Fibroblast of lung (primary cell): ENCODE measurements at regions not wholly inside any gene's neighbourhood (a gene's known extent, or its start where the extent isn't known, plus 50 kb on each side); places are given as distances from the start of the nearest gene placed in this dataset.

Experiments used
- DNase-seq, 2 donors: peaks; one replicate each; pipeline versions ENCODE4 v3.0.0 to v3.0.0-alpha.2; 2010; ENCODE audit warnings: low read depth in 2 of 2
- H2AFZ ChIP-seq: 2 replicates; pipeline ENCODE4 v1.5.1; 2012; ENCODE audit warnings: low read length, control low read depth, inconsistent platforms
- H3K27ac ChIP-seq: 2 replicates; pipeline ENCODE4 v1.5.1; 2011; ENCODE audit warnings: low read length, control low read depth; ENCODE audit not compliant: insufficient read depth
- H3K27me3 ChIP-seq: 2 replicates; pipeline ENCODE4 v1.5.1; 2011; ENCODE audit warnings: mild to moderate bottlenecking, low read length; ENCODE audit not compliant: control insufficient read depth, insufficient read depth
- H3K36me3 ChIP-seq: 2 replicates; pipeline ENCODE4 v1.5.1; 2011; ENCODE audit warnings: low read length; ENCODE audit not compliant: control insufficient read depth, insufficient read depth
- H3K4me1 ChIP-seq: 2 replicates; pipeline ENCODE4 v1.5.1; 2011; ENCODE audit warnings: low read length; ENCODE audit not compliant: control insufficient read depth, insufficient read depth; ENCODE audit errors: extremely low read depth
- H3K4me2 ChIP-seq: 2 replicates; pipeline ENCODE4 v1.5.1; 2011; ENCODE audit warnings: low read length, control low read depth; ENCODE audit not compliant: insufficient read depth; ENCODE audit errors: extremely low read depth
- H3K4me3 ChIP-seq, 4 experiments: fragments of 200-600 bp in 1 of 4; sonication (generic) in 1 of 4; replicated peaks in 1 of 4; 2 replicates each; pipeline ENCODE4 v1.5.1; 2011 to 2016; ENCODE audit warnings: low read length in 4 of 4, low read depth in 3 of 4, mild to moderate bottlenecking in 3 of 4, control low read depth in 2 of 4, inconsistent platforms in 1 of 4, mixed read lengths in 1 of 4; ENCODE audit not compliant: insufficient read depth in 1 of 4; ENCODE audit errors: control extremely low read depth in 1 of 4
- H3K79me2 ChIP-seq: 2 replicates; pipeline ENCODE4 v1.5.1; 2012; ENCODE audit warnings: mild to moderate bottlenecking, low read length, inconsistent platforms; ENCODE audit not compliant: control insufficient read depth, insufficient read depth
- H3K9ac ChIP-seq: 2 replicates; pipeline ENCODE4 v1.5.1; 2011; ENCODE audit warnings: mild to moderate bottlenecking, low read length, control low read depth; ENCODE audit not compliant: insufficient read depth
- H3K9me3 ChIP-seq: 2 replicates; pipeline ENCODE4 v1.5.1; 2012; ENCODE audit warnings: low read depth, low read length; ENCODE audit not compliant: control insufficient read depth, insufficient read depth
- H4K20me1 ChIP-seq: 2 replicates; pipeline ENCODE4 v1.5.1; 2011; ENCODE audit warnings: low read length; ENCODE audit not compliant: control insufficient read depth, insufficient read depth; ENCODE audit errors: extremely low read depth
- CTCF ChIP-seq, 2 donors: IDR thresholded peaks in 1 of 2; conservative IDR thresholded peaks in 1 of 2; 1 replicate in 1 of 2; 2 replicates in 1 of 2; pipeline ENCODE4 v1.5.1; 2011 to 2012; ENCODE audit warnings: low read length in 2 of 2, control low read depth in 1 of 2, inconsistent platforms in 1 of 2, low read depth in 1 of 2, mild to moderate bottlenecking in 1 of 2
- EZH2 ChIP-seq: IDR thresholded peaks from 2 replicates; pipeline ENCODE4 v1.5.1; 2012; ENCODE audit warnings: low read length, control low read depth, mild to moderate bottlenecking; ENCODE audit errors: missing control alignments

- Histone ChIP-seq H3K27ac (no peak overlapping the region), H3K4me2 (no peak overlapping the region), H4K20me1 (peaks cover 2% of the 10 kb centered on the region), H3K4me1 (no peaks in the 10 kb centered on the region), H3K4me3 (no peak overlapping the region), H3K36me3 (no peaks in the 10 kb centered on the region), H3K27me3 (no peaks in the 10 kb centered on the region), H2AFZ (no peak overlapping the region), H3K9ac (no peak overlapping the region), H3K9me3 (no peaks in the 10 kb centered on the region), H3K79me2 (no peaks in the 10 kb centered on the region)
- peak in 1 of 2 donors; percentile 45 for DNase-seq
- no peak for TF ChIP-seq EZH2
- no peak for TF ChIP-seq CTCF (conservative IDR thresholded peaks at IDR 0.05 in 1 of 2, IDR thresholded peaks at IDR 0.05 in 1 of 2; ENCODE audit: low read depth in 1 of 2, low read length in 2 of 2)
These were observed 529.9 kb downstream of the MID1IP1 start for GRCh38 chrX:39331082-39331704.

- DNase-seq, result no peak
- Histone ChIP-seq H3K27me3 (no peaks in the 10 kb centered on the region), H3K27ac (no peak overlapping the region), H3K9me3 (no peaks in the 10 kb centered on the region), H3K4me2 (no peak overlapping the region), H4K20me1 (peaks cover 2% of the 10 kb centered on the region), H2AFZ (no peak overlapping the region), H3K79me2 (no peaks in the 10 kb centered on the region), H3K4me1 (no peaks in the 10 kb centered on the region), H3K36me3 (no peaks in the 10 kb centered on the region), H3K4me3 (no peak overlapping the region), H3K9ac (no peak overlapping the region)
- TF ChIP-seq EZH2 (no peak), CTCF (conservative IDR thresholded peaks at IDR 0.05 in 1 of 2, IDR thresholded peaks at IDR 0.05 in 1 of 2; ENCODE audit: low read depth in 1 of 2, low read length in 2 of 2) (no peak)
These were observed 532.2 kb downstream of the MID1IP1 start for GRCh38 chrX:39333451-39333850.

- Histone ChIP-seq H2AFZ (no peak overlapping the region), H3K27me3 (no peaks in the 10 kb centered on the region), H4K20me1 (no peaks in the 10 kb centered on the region), H3K4me3 (no peak overlapping the region), H3K9me3 (no peaks in the 10 kb centered on the region), H3K36me3 (no peaks in the 10 kb centered on the region), H3K79me2 (no peaks in the 10 kb centered on the region), H3K27ac (no peak overlapping the region), H3K9ac (no peak overlapping the region), H3K4me1 (no peaks in the 10 kb centered on the region), H3K4me2 (no peak overlapping the region)
- TF ChIP-seq EZH2, result no peak
- TF ChIP-seq CTCF (conservative IDR thresholded peaks at IDR 0.05 in 1 of 2, IDR thresholded peaks at IDR 0.05 in 1 of 2; ENCODE audit: low read depth in 1 of 2, low read length in 2 of 2), result no peak
- DNase-seq, result no peak
These were observed 534.4 kb downstream of the MID1IP1 start for GRCh38 chrX:39335513-39336235.
